HepG2 (cell line): ENCODE measurements at regions not wholly inside any gene's neighbourhood (a gene's known extent, or its start where the extent isn't known, plus 50 kb on each side); places are given as distances from the start of the nearest gene placed in this dataset.

Experiments used
- EZH2 ChIP-seq: conservative IDR thresholded peaks from 2 replicates; pipeline ENCODE4 v1.6.1; 2012; ENCODE audit warnings: mild to moderate bottlenecking, low read depth, low read length, moderate library complexity
- GMEB2 ChIP-seq: IDR thresholded peaks from 2 replicates; pipeline ENCODE4 v1.6.1; 2016; ENCODE audit warnings: missing biosample characterization, missing genetic modification reagents, low read depth
- NFYB ChIP-seq: sonication (generic); formaldehyde crosslinking; IDR thresholded peaks from 2 replicates; pipeline ENCODE4 v1.4.0; 2020; ENCODE audit warnings: missing genetic modification reagents
- SMAD1 ChIP-seq: sonication (generic); formaldehyde crosslinking; IDR thresholded peaks from 2 replicates; pipeline ENCODE4 v1.4.0; 2020; ENCODE audit warnings: missing genetic modification reagents, low read depth, mild to moderate bottlenecking, borderline replicate concordance

GRCh38 chr3:156606729-156607128 is 51.8 kb upstream of the SSR3 start:
- TF ChIP-seq SMAD1 (CRISPR knock-in tag) (no peak), NFYB (CRISPR knock-in tag) (no peak), GMEB2 (CRISPR knock-in tag) (no peak), EZH2 (no peak)
